CD4-positive, alpha-beta T cell treated with Interleukin-12 subunit alpha and Interleukin-12 subunit beta, for 1 hour (primary cell): ENCODE measurements at regions not wholly inside any gene's neighbourhood (a gene's known extent, or its start where the extent isn't known, plus 50 kb on each side); places are given as distances from the start of the nearest gene placed in this dataset.
"Not testable (repeated sequence)": the region's sequence is repeated elsewhere in the genome, so short reads cannot be mapped to it uniquely, and the experiment has no call there.

Source experiments
- DNase-seq: peaks from one replicate; pipeline ENCODE4 v3.0.0-alpha.2; 2020

GRCh38 chr5:118603278-118603677 is 385.1 kb downstream of the DTWD2 start:
- no peak for DNase-seq

DNA sequence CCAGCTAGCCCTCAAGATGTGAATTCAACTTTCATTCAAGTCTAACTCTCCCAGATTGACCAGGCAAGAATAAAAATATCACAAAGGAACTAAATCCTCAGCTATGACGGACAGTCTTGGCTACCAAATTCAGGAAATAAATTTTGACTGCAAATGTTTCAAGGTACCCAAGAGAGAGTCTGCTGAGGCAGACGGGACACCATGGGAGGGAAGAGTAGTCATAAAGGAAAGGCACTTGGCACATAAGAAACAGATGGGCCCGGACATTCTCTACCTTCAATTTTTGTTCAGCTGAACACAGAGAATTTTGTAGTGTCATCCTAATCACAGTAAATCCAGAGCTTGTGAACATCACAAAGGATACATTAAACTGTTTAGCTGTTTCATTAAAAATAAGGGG is 390.0 kb downstream of the DTWD2 start:
- no peak for DNase-seq

GRCh38 chr5:118597543-118597942 is 390.8 kb downstream of the DTWD2 start:
- no peak for DNase-seq

- no peak for DNase-seq
These were observed 392.1 kb downstream of the DTWD2 start for GRCh38 chr5:118596255-118596654.

- no peak for DNase-seq
These were observed 395.4 kb downstream of the DTWD2 start for GRCh38 chr5:118593003-118593328.

- no peak for DNase-seq
These were observed 395.9 kb downstream of the DTWD2 start for GRCh38 chr5:118592229-118593002.

GRCh38 chr5:118590806-118591205 is 397.5 kb downstream of the DTWD2 start:
- no peak for DNase-seq

GRCh38 chr5:118580949-118581348 is 407.4 kb downstream of the DTWD2 start:
- DNase-seq: no peak

- DNase-seq: no peak
These were observed 410.3 kb downstream of the DTWD2 start for GRCh38 chr5:118578093-118578492.

DNA sequence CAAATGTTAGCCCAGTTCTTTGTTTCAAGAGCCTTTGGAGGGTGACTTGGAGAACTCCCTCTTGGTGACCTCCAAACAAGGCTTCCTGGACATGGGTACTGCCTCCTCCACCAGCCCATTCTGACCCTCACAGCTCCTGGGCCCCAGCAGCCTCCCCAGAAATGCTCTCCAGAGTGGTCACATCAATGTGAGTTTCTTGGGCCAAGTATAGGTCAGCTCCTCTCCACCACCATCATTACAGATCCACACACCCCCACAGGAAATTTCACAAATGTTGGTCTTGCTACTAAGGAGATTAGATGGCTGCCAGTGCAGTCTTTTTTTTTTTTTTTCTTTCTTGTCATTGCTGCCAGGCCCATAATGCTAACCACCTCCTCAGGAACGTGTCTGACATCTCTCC is 410.7 kb downstream of the DTWD2 start:
- DNase-seq: no peak

- not testable (repeated sequence) for DNase-seq
These were observed 418.1 kb downstream of the DTWD2 start for GRCh38 chr5:118570276-118570675.

GRCh38 chr5:118569596-118569995 is 418.8 kb downstream of the DTWD2 start:
- DNase-seq: not testable (repeated sequence)

- DNase-seq: no peak
These were observed 422.9 kb downstream of the DTWD2 start for GRCh38 chr5:118565335-118565971.

DNA sequence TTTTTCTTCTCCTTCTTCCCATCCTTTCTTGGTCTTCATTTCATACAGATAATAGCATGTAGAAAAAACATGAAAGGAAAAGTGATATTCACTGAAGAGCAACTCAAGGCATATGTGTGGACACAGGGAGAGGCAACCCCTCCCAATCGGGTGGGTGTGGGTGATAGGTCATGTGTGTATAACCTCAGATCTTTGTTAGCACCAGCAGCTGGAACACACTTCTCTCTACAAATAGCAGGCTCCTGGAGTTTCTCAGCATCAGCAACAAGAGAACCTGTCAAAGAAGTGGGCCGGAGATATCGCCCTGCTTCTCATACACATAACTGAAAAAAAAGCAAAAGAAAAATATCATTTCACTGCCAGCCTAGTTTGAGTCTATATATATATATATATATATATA is 426.4 kb downstream of the DTWD2 start:
- no peak for DNase-seq

GRCh38 chr5:118561235-118561634 is 427.1 kb downstream of the DTWD2 start:
- DNase-seq: no peak

DNA sequence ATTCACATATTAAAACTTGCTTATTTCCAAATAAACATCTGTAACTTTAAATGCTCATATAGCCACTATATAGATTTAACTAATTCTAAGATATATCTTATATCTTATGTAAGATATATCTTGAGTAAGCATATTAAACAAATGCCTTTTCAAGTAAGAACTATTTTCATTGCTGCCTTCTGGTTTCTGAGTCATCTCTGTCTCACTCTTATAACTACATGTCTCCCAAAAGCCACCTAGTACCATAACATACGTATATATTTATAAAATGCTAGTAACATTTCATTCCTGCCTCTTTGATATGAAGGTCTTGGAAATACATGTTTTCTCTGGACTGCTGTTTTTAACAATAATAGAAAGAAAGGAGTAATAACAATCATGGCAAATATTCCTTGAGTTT is 429.5 kb downstream of the DTWD2 start:
- no peak for DNase-seq

GRCh38 chr5:118557251-118557661 is 431.1 kb downstream of the DTWD2 start:
- no peak for DNase-seq

- no peak for DNase-seq
These were observed 431.6 kb downstream of the DTWD2 start for GRCh38 chr5:118556792-118557191.

GRCh38 chr5:118555727-118556126 is 432.6 kb downstream of the DTWD2 start:
- no peak for DNase-seq

GRCh38 chr5:118554981-118555380 is 433.4 kb downstream of the DTWD2 start:
- DNase-seq: no peak

GRCh38 chr5:118554241-118554640 is 434.1 kb downstream of the DTWD2 start:
- no peak for DNase-seq

GRCh38 chr5:118553662-118554061 is 434.7 kb downstream of the DTWD2 start:
- DNase-seq: no peak

DNA sequence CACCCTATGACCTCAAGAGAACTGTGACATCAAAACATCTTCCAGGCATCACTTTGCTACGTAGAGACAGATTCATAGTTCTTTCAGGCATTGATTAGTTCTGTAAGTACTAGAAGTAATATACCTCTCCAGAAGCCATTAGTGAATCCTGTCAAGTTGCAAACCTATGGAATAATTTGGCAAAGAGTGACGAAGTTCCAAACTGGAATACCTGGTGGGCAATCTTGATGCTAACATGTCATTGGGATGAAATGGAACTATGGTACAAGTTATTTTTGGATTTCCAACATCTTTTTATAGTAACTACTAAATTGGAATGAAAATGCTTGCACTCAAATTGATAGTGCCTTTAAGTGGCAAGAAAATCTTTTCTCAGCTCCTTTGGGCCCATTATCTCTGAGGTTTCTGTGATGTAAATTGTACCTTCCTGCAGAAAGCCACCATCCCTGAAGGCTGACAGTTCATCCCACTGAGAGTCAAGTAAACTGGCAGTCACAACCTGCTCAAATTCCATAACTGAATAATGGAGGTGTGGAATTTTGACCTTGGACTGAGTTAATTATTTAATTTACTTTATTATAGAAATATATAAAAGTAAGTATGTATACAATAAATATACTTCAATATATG is 435.5 kb downstream of the DTWD2 start:
- no peak for DNase-seq

GRCh38 chr5:118552146-118552545 is 436.2 kb downstream of the DTWD2 start:
- DNase-seq: no peak
